HG03571 (cell line): ENCODE measurements at regions not wholly inside any gene's neighbourhood (a gene's known extent, or its start where the extent isn't known, plus 50 kb on each side); places are given as distances from the start of the nearest gene placed in this dataset.
"Not testable (repeated sequence)": the region's sequence is repeated elsewhere in the genome, so short reads cannot be mapped to it uniquely, and the experiment has no call there.

ENCODE experiments used
- ATAC-seq: cut with Tn5 transposase; IDR thresholded peaks from one replicate; pipeline ENCODE4 v1.9.1; 2021; ENCODE audit not compliant: unreplicated experiment

DNA sequence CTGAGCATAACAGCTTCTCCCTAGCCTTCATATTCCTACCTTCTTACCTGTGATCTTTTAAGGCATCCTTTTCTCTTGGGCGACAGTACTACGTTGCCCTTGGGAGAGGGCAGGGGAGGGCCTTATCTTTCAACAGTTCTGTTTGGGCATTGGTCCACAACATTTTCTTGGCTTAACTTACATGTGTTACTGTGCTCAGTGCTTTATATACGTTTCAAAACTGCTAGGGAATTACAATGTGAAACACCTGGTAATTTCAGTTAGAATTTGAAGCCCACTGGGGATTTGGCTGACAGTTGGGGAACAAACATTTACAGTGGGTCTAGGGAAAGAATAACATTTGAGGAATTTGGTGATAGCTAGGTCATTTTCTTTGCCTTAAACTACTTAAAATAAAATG lies 667.1 kb downstream of the PRIM2 start:
- ATAC-seq: not testable (repeated sequence)

DNA sequence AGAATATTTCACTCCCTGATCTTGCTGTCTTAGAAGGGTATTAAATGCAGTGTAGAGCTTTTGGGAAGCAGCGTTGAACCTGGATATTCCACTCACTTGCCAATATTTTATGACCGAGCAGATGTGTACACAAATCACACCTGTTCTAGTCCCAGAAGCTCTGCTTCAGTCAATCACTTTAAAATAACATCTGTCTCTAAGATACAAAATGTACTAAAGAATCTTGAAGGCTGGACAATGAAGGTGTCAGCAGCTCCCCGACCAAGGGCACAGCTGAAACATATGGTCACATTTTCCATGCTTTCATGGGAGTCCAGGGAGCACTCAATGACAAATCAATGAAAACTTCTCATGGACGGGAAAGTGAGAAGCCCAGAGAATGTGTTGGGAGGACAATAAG lies 668.3 kb downstream of the PRIM2 start:
- not testable (repeated sequence) for ATAC-seq

DNA sequence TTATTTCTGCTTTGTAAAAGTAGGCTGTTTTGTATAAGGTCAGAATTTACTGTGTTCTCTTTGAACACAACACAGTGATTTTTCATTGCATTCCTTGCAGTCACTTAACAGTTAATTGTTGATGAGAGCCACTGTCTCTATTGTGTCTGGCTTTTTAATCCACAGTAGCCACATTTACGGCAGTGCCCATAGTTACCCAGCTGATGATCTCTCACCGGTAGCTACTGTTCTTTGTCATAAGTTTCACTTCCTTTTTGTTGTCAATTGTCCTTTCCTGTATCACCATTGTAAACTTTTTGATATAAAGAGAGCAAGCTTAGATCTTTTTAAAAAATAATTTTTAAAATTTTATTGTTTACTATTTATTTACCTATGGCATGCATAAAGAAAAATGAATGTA lies 669.2 kb downstream of the PRIM2 start:
- peak; percentile 100 for ATAC-seq

DNA sequence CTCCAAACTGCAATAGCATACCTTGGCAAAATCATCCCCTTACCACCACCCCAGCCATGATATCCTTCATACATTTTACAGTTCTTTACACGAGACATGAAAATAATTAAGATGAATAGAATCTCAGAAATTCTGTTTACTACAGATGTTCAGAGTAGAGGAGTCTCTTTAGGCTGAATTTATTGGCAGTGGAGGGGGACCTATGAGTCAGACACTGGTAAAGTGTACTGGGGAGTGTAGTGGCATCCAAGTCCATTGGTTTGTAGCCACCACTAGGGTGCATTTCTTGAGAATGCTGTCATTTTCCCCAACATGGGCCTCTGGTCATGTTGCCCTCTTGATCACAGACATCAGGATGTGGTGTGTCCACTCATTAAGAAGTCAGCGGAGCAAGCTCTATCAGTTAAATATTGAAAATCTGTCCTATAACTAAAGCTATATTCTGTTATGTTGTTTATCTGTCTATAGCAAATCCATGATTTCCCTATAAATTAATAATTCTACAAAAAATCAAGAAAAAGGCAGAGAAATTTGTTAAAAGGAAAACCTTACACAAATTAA lies 672.2 kb downstream of the PRIM2 start:
- not testable (repeated sequence) for ATAC-seq

DNA sequence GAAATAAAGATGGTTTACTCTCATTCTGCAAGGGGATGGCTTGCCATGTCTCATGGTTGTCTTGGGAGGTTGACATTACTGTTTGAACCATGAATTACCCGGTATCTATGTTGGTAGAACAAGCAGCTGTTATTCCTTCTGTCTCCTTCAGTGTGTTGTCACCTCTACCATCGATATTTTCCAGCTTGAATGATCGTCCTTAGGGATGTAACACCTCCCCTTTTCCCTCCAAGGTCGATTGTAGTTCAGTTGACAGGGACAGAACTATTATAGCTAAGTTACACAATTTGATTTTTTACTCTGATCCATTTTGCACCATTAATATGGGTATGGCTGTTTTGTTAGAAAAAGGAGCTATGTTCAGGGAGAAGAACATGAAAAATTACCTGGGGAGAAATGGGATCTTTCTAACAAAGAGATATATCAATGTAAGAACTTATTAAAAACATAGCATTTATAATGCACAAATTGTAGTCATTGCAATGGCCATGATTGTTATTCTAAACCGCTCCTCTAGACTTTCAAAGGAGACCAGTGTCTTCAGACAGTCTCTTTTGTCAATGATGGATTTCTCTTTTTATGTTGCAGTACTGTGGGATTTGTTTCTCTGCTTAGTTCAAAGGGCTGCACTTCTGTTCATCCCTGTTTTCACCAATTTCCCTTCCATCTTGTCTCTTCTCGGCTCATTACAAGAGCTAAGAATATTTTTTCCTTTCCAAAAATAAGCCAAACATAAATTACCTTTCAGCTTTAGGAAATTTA lies 681.6 kb downstream of the PRIM2 start:
- ATAC-seq: not testable (repeated sequence)

DNA sequence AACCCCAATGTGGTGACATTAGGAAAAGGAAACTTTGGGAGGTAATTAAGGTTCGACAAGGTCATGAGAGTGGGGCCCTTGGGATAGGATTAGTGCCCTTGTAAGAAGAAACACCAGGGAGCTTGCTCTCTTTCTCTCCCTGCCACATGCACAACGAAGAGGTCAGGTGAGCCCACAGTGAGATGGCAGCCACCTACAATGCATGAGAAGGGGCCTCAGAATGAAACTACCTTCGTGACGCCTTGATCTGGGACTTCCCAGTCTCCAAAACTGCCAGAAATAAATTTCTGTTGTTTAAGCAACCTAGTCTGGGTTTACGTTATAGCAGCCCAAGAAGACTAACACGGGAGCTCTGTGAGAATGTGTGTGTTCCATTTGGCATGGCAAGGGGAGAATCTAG lies 682.8 kb downstream of the PRIM2 start:
- ATAC-seq: not testable (repeated sequence)

DNA sequence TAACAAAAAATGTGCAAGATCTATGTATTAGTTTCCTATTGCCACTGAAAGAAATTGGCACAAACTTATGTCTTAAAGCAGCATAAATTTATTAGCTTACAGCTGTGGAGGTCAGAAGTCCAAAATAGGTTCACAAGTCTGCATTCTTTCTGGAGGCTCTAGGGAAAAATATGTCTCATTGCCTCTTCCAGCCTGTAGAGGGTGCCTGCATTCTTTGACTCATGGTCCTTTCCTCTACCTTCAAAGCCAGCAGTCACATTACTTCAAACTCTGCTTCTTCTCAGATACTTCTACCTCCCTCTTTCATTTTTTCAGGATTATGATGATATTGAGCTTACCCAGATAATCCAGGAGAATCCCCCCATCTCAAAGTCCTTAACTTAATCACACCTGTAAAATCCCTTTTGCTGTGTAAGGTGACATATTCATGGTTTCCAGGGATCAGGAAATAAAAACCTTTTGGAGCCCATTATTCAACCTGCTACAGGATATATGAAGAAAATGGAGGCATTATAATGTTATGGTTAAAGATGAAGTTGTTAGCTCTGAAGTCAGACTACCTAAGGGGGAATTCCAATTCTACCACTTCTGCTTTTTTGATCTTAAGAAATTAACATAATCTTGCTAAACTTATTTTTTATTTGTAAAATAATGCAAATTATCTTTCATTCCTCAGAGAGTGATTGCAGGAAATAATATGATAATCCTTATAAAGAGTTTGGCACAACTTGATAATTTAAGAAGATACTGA lies 686.2 kb downstream of the PRIM2 start:
- not testable (repeated sequence) for ATAC-seq

DNA sequence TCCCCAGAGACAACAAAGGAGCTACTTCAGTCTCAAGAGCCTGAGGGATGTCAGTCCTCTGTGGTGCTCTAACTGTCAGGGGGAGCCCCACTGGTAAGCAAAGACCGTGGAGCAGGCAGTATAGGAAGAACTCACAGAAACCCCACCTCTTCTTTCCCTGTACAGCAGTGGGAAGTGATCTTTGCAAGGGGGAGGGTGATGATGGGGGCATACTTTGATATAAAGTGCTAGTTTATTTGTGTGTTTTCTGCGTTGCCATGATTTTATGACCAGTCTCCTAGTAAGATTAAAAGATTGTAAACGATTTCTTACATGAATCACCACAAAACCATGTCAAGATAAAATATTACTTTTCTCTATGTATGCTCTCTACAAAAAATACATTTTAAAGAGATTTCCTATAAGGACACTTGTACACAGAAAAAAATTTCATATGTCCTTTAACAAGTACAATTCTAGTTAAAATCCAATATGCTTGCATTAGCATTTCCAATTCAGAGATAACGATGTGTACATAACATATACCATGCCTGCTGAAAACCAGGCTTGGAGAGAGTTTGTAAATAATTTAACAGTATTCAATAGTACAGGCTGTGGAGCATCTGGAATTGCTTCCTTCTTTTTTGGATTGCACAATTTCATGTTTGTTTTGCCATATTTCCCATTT lies 690.0 kb downstream of the PRIM2 start:
- not testable (repeated sequence) for ATAC-seq

DNA sequence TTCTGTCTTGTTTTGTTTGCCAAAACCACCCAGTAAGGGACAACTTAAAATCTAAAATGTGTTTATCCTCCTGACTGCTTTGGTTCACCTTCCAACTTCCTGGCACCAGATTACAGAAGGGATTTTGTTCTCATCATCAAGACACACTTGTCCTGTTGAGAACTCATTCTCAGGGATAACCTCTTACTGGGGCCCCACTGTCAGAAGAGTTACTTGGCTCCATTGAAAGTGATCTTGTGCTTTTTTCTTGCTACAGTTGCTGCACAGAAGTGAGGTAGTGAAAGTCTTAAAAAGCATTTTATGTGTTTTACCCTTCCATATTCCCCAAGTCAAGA lies 690.5 kb downstream of the PRIM2 start:
- ATAC-seq: not testable (repeated sequence)

DNA sequence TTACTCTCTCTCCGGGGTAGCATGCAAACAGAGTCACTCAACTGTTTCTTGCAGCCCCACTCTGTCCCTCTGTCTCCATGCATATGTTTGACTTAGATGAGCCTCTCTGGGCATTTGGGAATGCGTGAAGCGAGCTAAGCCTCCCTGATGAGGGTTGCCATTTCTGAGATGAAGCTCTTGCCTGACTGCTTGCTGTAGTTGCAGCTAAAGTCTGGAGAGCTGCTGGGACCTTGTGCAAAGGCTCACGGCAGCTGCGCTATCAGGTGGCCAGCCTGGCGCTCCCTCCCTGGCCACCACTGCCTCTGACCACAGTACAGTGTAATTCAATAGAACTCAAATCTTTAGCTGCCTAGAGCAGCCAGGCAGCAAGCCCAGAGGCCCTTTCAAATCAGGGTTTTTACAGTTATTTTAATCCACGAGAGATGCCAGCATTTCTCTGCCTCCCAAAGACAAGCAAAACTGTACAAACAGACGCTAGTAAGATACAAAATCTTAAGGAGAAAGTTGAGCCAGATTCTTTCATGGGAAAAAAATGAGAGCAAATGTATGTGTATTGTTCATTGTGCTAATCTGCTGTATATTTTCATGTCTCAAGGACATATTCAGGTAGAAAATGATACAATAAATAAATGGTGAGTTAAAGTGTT lies 694.6 kb downstream of the PRIM2 start:
- ATAC-seq: not testable (repeated sequence)

DNA sequence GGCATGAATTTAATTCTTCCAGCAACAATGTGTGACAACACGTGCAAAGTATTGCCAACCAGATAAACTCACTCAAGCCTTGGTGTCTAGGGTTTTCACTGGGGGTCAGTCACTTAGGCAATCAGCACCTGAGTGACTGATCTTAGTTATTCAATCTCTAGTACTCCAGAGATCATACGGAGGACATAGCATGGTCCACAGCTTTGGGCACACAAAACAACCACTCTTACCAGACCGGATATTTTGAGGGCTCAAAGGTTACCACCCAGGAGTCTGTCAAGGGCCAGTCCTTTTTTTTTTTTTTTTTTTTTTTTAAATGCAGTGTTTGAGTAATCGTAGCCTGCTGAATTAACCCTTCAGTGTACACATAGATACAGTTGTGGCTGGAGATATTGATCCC lies 699.2 kb downstream of the PRIM2 start:
- not testable (repeated sequence) for ATAC-seq

DNA sequence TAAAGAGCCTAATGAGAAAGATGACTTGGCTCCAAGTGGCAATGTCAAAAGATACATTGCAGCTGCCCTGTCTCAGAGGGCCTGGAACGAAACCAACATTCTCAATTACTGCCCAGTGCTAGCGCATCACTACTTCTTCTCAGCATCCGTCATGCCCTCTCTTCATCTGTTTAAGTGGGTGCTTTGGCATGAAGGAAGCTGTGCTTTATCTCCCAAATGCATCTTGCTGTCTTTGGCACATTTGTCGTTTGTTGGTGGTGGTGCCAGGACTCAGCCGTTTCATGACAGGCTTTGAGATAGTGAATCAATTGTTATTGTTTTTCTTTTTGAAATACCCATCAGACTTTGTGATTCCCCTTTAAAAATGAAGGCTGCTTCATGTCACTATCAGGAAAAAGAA lies 710.8 kb downstream of the PRIM2 start:
- ATAC-seq: not testable (repeated sequence)

DNA sequence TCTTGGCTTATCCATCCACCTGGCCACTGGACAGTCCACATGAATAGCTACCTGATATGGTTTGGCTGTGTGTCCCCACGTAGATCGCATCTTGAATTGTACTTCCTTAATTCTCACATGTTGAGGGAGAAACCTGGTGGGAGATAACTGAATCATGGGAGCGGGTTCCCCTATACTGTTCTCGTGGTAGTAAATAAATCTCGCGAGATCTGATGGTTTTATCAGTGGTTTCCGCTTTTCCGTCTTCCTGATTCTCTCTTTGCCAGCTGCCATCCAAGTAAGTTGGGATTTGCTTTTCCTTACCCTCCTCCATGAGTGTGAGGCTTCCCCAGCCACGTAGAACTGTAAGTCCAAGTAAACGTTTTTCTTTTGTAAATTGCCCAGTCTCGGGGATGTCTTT lies 720.8 kb downstream of the PRIM2 start:
- ATAC-seq: not testable (repeated sequence)

DNA sequence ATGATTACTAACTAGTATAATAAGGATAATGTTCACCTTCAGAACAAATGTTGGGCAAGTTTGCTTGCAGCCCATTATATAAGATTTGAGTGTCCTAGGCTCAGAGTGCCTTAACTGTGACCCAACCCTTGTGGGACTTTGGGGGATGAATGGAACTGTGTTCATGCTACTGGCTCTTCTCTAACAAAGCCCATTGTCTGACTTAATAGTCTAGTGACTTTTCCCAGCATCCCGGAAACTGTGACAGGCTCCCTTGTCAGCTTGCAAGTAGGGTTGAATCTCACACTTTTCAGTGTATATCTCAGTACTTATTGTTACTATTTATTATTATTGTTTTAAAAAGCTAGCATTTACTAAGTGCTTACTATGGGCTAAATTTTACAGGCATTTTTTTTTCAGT lies 729.2 kb downstream of the PRIM2 start:
- not testable (repeated sequence) for ATAC-seq

DNA sequence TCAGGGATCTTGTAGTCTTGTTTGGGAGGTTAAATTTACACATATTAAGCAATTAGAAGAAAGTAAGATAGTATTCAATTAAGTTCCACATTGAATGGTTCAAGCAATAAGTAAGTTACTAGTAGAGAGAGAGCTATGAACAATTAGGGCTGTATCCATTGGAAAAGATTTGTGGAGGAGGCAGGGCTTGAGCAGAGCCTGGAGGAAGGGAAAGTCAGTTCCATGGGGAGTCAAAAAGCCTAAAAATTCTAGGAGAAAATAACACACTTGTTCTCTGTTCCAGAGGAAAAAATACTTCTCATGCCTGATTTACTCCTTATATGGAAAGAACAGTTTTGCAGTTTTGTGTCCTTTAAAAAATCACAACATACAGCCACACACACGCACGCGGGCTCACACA lies 730.0 kb downstream of the PRIM2 start:
- ATAC-seq: not testable (repeated sequence)

DNA sequence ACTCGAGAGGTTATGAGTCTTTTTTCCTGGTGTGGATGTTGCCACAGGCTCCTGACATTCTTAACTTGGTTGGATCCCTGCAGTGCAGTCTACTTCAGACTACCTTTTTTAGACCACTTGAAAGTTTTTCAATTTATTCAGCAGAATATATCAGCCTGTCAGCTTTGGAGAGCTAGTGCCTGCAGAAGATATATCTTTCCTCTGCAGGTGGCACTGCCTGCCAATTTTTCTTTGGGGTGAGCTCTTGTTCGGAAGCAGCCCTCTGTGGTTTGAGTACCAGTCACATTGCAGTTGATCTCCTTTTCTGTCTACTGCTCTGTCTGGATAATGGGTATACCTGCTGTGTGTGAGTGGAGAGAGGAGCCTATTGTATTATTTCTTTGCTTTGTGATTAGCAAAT lies 730.4 kb downstream of the PRIM2 start:
- not testable (repeated sequence) for ATAC-seq

DNA sequence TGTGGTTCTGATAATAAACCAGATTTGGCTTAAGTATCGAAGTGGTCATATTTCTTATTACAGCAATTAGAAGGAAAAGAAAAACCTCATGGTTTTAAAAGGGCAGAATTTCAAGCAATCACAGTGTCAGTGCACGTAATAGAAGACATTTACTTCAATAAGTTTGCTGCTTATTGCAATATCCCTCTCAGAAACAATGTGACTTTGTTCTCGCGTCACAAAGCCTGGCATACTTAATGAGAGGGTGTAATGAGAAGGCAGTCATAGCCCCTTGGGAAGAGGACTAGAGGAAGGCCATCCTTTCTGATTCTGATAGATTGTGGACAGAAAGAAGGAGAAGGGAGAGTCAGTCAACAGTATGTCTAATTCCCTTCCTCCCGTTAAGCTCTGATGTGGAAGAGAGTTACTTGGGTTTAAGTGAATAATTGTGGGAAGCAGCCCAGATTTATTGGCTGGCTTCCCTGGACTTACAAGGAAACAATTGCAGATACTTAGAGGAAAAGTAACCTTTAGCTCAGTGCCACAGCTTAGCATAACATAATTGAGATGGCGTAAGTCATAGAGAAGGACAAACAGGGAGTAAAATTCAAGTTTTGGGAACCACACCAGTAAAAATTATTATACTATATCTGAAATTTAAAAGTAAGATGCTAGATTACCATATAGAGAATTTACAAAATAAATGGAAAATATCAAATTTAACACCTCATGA lies 738.2 kb downstream of the PRIM2 start:
- not testable (repeated sequence) for ATAC-seq

DNA sequence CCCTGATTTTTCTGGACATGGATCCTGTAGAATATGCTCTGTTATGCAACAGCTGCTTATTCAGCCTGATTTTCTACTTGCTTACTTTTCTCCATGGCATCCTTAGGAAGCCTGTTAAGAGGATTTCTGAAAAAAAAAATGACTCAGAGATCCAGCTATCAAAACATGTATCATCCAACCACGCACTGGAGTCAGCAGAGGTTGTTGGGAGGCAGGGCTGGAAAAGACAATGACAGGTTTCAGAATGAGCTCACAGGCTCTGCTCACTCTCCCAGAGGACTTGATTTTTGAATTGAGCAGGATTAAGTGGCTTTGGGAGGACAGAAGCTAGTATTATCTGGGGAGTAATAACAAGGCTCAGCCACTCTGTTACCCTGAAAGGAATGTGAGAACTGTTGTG lies 742.3 kb downstream of the PRIM2 start:
- not testable (repeated sequence) for ATAC-seq

DNA sequence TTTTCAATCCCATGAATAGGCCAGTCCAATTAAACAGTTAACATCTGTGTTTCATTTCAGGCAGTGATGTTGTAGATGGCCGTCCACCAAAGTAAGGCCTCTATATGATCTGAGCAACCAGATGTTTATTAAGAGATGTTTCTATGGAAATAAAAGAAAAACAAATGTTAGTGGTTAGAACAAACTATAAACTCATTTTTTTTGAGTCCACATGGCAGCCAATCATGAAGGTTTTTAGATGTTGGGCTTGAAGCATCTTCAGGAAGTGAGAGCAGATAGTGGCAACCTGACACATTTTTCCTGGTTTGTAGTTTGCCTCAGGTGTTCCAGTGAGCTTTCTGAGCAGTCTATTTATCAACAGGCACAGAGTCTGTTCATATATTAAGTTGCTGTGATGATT lies 746.1 kb downstream of the PRIM2 start:
- ATAC-seq: not testable (repeated sequence)

DNA sequence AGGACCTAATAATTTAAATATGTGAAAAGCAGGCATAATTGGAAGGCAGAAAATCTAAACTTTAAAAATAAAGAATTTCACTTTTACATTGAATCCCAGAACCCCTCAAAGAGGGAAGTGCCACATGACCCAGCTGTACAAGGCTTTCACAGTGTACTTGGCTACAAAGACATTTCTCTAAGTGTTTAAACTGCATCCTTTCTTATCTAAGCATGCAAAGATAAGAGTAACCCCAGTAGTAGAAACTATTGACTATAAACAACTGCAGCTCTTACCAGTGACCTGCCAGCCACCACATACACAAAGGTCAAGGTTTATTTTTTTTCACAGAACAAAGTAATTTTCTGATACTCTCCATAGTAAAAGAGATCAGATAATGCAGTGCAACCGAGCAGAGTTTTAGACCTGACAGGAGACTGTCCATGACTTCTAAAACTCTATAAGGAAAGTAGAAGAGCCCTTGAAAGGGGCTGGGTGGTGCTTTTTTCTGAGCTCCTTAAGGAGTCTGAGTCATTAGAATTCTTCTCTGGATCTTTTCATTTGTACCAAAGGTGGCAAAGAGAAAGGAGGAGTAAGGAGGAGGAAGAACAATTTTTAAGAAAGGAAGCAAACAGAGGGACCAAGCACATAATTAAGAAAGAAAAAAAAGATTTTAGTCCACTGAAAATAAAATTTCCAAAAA lies 750.6 kb downstream of the PRIM2 start:
- ATAC-seq: not testable (repeated sequence)
